ENCODE measurements at regions not wholly inside any gene's neighbourhood (a gene's known extent, or its start where the extent isn't known, plus 50 kb on each side); places are given as distances from the start of the nearest gene placed in this dataset.

GRCh38 chr18:40583671-40584070 lies 1371.4 kb upstream of the PIK3C3 start:
- no peak for DNase-seq

GRCh38 chr18:40582105-40582504 lies 1372.9 kb upstream of the PIK3C3 start:
- no peak for DNase-seq

- DNase-seq, result no peak
These were observed 1377.1 kb upstream of the PIK3C3 start for GRCh38 chr18:40577981-40578365.

- DNase-seq, result no peak
These were observed 1377.6 kb upstream of the PIK3C3 start for GRCh38 chr18:40577239-40577980.

GRCh38 chr18:40576507-40577115 lies 1378.4 kb upstream of the PIK3C3 start:
- DNase-seq, result no peak

GRCh38 chr18:40570615-40571014 lies 1384.4 kb upstream of the PIK3C3 start:
- no peak for DNase-seq

GRCh38 chr18:40569605-40570004 lies 1385.4 kb upstream of the PIK3C3 start:
- no peak for DNase-seq

GRCh38 chr18:40566510-40566844 lies 1388.6 kb upstream of the PIK3C3 start:
- no peak for DNase-seq

GRCh38 chr18:40565805-40566509 lies 1389.1 kb upstream of the PIK3C3 start:
- no peak for DNase-seq

- DNase-seq, result no peak
These were observed 1395.5 kb upstream of the PIK3C3 start for GRCh38 chr18:40559556-40559955.

GRCh38 chr18:40558706-40559392 lies 1396.2 kb upstream of the PIK3C3 start:
- DNase-seq, result no peak

GRCh38 chr18:40555914-40556313 lies 1399.1 kb upstream of the PIK3C3 start:
- no peak for DNase-seq

GRCh38 chr18:40553029-40553428 lies 1402.0 kb upstream of the PIK3C3 start:
- DNase-seq, result no peak

- DNase-seq, result no peak
These were observed 1408.2 kb upstream of the PIK3C3 start for GRCh38 chr18:40546875-40547274.

- no peak for DNase-seq
These were observed 1420.3 kb upstream of the PIK3C3 start for GRCh38 chr18:40534723-40535122.

- no peak for DNase-seq
These were observed 1423.0 kb upstream of the PIK3C3 start for GRCh38 chr18:40532046-40532445.

- DNase-seq, result no peak
These were observed 1424.0 kb upstream of the PIK3C3 start for GRCh38 chr18:40531051-40531450.

- DNase-seq, result no peak
These were observed 1425.6 kb upstream of the PIK3C3 start for GRCh38 chr18:40529478-40529877.

- no peak for DNase-seq
These were observed 1430.2 kb upstream of the PIK3C3 start for GRCh38 chr18:40524881-40525280.

- DNase-seq, result no peak
These were observed 1431.7 kb upstream of the PIK3C3 start for GRCh38 chr18:40523287-40523686.

GRCh38 chr18:40501026-40501425 lies 1454.0 kb upstream of the PIK3C3 start:
- DNase-seq, result no peak

GRCh38 chr18:40494603-40495002 lies 1460.4 kb upstream of the PIK3C3 start:
- no peak for DNase-seq

- DNase-seq, result no peak
These were observed 1461.7 kb upstream of the PIK3C3 start for GRCh38 chr18:40493316-40493715.

- DNase-seq, result no peak
These were observed 1465.7 kb upstream of the PIK3C3 start for GRCh38 chr18:40489301-40489700.
